ENCODE measurements at regions not wholly inside any gene's neighbourhood (a gene's known extent, or its start where the extent isn't known, plus 50 kb on each side); places are given as distances from the start of the nearest gene placed in this dataset.

DNA sequence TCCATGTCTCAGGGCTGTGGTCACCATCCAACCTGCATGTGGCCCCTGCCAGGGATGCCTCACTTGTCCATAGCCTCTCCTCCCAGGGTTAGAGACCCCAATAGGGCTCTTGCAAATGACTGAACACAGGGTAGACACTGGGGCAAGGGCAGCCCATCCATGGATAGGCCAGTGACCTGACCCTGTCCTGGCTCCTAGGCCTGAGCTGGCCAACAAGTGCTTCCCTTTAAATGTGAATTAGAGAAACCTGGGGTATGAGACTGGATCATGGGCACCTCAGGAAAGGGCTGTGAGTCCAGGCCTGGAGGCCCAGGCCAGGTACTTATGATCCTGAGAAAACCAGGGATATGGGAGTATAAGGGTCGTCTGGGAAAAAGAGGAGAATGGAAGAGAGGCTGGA is 64.5 kb downstream of the COPS8 start:
- no peak for DNase-seq (ENCODE audit: low spot score)

DNA sequence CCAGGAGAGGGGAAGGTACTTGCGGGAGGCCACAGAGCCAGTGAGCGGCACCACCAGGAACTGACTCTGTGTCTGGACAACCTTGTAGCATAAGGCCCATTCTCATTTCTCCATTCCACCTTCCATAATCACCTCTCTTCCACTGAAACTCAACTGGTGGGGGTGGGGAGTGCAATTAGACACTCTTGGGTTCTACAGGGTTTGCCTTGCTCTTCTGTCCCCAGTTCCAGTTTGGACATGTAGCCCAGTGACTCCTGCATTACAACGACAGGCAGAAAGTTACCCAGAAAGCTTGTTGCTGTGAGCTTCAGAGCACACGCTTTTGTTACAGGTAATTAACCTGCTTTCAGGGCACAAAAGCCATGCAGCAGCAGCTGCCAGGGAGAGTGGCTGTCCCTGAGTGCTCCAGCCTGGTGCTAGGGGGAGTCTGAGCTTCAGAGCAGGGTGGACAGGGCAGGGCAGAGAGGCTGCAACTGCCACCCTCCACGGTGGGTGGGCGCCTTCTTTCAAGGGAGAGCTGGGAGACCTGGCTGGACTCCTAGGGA is 65.2 kb downstream of the COPS8 start:
- no peak for DNase-seq (ENCODE audit: low spot score)

DNA sequence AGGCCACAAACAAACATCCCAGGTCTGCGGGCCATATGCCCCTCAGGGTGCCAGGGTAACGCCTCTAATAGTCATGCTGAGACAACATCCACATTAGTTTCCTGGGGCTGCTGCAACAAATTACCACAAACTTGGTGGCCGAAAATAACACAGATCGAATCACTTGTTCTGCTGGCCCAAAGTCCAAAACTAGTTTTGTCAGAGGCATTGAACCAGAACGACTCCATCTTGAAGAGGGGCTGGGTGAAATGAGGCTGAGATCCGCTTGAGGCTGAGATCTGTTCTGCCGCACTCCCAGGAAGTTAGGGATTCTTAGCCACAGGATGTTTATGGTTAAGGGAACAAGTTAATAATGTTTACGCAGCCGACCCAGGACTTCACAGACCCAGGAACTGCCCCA is 66.7 kb downstream of the COPS8 start:
- no peak for DNase-seq (ENCODE audit: low spot score)

DNA sequence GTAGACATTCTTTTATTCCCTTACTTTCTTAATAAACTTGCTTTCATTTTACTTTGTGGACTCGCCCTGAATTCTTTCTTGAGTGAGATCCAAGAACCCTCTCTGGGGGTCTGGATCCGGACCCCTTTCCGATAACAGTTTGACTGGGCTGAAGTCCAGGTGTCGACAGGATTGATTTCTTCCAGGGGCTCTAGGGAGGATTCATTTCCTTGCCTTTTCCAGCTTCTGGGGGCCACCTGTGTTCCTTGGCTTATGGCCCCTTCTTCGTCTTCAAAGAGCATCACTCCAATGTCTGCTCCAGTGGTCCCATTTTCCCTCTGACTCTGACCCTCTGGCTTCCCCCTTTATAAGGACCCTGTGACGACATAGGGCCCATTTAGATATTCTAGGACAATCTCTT is 67.5 kb downstream of the COPS8 start:
- DNase-seq (ENCODE audit: low spot score): no peak

DNA sequence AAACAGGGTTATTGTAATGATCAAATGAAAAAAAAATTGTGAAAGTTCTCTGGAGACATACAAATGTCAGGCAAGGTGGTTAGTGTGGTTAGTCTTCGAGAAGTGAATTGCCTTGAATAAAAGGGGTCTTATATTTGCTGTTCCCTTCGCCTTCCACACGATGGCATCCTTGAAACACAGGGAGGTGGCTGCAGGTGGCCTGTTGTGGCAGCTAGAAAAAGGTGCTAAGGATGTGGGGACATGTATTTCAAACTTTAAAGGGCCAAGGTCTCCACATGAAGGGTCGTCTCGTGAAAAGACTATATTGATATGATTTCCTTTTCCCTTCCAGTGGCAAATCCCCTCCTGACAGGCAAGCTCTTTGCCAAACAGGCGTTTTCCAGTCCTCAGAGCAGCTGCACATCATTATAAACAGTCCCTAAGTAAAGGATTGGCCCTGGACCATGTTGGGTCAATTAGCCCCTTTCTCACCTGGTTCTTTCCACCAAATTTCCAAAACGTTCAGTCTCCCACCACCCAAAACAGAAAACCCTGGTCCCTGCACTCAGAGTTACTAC is 68.5 kb downstream of the COPS8 start:
- DNase-seq (ENCODE audit: low spot score): no peak

DNA sequence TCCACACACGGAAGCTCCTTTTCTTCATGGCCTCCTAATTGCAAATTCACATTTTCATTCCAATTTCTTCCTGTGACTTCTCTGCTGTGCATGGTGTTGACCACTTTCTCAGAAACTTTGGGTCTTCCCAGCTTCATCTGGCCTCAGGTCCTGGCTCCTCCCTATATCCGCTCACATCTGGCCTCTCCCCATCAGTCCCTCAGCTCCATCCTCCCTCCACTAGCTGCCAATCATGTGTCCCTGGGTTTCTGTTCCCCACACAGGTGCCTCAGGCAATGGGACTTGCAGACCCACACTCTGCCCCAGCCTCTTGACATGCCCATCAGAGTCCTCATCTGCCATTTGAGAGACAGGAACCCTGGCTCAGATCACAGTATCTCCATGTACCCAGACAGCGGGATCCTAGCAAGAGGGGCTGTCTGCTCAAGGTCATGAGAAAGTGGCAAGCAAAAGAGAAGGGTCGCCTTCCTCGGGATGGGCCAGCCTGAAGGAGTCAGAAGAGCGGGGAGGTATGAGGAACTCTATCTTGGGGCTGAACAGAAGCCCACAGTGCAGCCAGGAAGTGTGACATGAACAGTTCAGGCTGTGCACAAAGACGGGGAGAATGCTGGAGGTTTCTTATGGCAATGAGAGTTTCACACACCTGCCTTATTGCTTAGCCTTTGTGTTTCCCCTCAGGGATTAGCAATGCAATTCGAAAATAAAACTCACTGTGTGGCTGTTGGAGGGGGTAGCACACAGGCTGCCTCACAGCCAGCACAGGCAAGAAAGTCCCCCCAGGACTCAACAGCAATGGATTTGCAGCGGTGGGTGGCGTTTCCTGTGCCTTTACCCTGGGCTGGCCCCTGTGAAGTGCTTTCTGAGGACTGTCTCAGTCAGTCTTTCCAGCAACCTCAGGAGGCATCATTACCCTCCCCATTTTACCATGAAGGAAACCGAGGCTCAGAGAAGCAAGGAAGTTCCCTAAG is 69.5 kb downstream of the COPS8 start:
- no peak for DNase-seq (ENCODE audit: low spot score)

DNA sequence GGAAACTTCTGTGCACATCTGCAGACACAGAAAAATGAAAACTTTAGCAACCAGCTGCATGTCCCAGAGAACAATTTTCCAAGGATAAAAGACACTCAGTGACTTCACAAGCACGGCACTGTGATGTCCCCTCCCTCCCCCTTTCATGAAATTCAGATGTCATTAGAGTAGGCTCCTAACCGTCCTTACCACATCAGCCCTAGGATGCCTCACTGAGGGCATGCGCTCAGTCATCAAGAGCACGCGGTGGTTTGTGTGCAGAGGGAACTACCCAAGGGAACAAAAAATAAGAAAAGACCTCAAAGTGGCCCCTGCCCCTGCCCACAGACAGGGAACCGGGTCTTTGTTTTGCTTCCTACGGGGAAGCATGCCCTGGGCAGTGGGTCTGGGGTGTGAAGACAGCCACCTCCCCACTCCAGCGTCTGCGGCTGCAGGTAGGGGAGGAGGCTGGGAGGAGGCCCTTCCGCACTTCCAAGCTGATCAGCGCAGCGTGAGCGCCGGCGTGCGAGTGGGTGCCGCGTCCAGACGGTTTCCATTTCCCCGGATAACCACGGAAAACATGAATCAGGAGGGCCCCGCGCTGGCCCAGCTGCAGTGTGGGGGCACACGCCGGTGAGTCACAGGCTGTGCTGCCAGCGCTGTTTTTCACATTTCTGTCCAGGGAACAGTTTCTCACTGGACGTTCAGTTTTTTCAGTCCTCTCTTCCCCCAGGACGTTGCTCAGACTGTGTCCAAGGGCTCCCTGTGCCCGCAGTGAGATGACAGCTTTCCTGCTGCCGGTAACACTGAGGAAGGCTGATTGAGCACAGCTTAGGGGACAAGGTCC is 70.6 kb downstream of the COPS8 start:
- no peak for DNase-seq (ENCODE audit: low spot score)

DNA sequence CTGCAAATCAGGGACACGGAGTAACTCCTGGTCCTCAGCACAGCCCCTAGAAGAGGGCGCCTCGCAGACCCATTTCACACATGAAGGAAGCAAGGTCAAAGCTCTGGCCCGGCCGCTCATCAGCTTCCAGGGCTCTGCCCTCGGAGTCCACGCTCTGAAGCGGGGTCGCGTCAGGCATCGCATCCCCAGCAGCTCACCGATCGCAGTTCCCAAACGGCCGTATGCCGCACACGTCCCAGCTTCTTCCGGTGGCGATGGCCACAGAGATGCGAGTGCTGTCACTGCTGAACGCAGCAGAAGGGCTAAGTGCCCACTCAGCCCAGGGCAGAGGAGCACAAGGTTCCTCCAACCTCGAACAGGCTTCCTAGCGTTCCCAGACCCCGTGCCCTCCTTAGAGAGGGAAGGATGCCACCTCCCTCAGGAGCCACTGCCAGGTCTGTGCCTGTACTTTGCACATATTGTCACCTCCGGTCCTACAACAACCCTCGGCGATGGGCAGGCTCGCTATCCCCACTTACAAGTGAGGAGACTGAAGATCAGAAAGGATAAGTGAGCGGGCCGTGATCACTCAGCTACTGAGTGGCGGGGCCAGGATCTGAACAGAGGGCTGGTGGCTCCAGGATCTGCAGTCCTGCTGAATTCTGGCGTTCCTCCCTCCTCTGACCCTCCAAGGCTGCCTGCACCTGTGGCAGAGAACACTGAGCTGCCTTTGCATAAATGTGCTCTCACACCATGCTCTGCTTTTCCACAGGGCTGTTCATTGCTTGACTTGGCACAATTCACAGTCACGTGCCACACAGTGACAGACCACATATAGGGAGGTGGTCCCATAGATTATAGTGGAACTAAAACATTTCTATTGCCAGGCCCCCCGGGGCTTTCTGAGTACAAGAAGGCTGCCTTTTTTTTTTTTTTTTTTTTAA is 71.4 kb downstream of the COPS8 start:
- no peak for DNase-seq (ENCODE audit: low spot score)

DNA sequence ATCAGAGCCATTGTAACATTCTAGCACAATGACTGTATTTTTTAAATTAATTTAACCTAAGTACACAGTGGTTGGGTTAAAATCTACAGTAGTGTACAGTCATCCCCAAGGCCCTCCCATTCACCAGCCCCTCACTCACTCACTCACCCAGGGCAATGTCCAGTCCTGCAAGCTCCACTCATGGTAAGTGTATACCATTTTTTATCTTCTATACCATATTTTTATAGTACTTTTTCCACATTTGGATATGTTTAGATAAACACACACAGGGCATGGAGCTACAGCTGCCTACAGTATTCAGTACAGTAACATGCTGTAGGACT is 72.1 kb downstream of the COPS8 start:
- no peak for DNase-seq (ENCODE audit: low spot score)

DNA sequence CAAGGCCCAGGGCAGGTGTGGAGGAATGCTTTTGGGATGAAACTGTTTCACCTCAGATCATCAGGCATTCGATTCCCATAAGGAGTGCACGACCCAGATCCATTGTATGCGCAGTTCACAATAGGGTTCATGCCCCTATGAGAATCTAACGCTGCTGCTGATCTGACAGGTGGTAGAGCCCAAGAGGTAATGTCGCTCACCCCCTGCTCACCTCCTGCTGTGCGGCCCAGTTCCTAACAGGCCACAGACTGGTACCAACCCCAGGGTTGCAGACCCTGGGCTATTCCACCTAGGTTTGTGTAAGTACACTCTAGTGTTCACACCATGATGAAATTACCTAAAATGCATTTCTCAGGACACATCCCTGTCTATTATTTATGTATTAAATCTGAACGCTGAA is 72.5 kb downstream of the COPS8 start:
- no peak for DNase-seq (ENCODE audit: low spot score)

DNA sequence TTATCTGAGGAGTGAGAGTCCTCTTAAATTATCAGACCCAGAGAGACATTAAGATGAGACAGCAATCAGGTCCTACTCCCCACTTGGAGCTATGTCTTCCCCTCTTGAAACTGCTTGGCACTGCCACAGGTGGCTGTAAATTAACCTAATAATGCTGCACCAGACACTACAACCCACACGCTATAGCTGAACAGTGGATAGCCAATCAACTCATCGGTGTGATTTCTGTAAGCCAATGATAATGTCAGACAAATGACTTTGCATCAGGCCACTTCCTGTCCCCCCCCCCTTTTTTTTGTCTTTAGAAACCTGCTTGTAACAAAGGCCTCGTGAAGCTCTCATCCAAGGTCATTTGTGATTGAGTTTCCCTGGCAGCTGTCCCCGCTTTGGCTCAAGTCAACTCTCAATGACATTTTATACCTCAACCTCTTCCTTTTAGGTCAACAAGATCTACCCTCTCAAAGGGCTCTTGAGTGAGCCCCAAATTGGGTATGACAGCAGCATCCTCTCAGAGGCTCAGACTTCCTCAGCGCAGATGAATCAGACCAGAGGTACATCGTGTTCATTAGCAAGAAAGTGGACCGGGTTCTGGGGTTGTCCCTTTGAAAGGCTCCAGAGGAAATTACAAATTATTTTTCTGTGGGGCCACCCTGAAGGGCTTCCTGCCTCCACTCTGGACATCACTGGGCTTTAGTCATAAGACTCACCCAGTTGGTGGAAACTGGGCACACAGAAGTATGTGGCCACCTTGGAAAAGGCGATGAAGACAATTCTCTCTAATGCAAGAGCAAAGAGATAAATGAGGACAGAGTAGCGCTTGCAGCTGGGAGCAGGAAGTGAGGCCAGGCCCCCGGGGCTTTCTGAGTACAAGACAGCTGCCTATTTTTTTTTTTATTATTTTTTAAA is 73.6 kb downstream of the COPS8 start:
- no peak for DNase-seq (ENCODE audit: low spot score)

DNA sequence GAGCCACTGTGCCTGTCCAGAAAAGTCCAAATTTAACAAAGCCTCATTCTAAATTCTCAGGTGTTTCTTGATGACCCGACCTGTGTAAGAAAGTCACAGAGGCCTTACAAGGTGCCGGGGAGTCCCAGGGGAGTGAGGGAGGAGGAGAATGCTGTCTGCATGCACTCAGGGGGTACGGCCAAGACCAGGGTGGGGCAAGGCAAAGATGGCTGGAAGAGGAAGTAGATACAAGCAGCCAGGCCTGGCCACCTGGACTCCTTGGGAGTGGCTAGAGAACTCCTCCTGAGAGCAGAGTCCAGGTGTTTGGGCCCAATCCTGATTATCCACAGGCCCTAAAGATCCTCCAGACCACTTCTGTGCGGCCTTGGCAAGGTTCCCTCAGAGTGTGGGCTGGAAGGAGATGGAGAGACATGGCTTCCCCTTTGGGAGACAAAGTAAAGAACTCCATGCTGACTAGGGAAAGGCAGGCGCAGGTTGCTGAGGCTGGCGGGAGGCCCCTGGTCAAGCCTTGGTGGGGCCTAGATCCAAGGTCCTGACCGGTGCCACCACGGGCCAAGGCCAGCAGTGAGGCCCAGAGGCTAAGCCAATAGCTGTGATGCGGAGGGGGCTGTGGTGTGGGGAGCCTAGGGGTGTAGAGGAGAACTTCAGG is 74.7 kb downstream of the COPS8 start:
- no peak for DNase-seq (ENCODE audit: low spot score)

DNA sequence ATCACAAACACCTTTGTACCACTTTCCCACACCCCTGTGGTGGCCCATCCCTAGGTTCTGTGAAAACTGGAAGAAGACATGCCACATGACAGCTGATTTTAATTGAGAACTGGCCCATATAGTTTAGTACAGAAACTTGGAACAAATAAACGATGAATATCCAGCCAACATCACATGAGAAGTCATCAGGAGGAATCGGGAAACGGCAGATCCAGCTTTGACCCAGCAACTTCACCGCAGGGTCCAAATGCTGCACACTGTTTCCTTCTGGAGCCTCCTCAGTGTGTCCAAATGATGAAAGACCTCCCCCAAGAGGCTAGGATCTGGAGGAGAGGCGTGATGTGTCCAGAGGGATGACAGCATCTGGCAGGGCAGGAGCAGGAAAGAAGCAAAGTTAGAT is 75.5 kb downstream of the COPS8 start:
- DNase-seq (ENCODE audit: low spot score): no peak

DNA sequence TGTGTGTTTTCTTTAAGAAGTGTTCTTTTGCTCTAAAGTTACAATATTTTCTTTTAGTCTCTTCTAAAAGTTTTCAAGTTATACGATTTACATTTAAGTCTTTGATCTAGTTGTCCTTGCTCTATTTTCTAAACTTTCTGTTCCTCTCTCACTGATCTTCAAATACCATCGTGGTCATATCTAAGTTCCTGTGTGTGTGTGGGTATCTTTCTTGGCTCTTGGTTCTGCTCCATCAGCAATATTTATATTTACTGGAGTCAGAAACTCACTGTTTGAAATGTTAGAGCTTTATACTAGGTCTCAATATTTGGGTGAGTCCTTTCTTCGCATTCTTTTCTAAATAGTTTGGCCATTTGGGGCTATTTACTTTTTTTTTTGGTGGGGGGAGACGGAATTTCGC is 77.3 kb downstream of the COPS8 start:
- DNase-seq (ENCODE audit: low spot score): no peak

DNA sequence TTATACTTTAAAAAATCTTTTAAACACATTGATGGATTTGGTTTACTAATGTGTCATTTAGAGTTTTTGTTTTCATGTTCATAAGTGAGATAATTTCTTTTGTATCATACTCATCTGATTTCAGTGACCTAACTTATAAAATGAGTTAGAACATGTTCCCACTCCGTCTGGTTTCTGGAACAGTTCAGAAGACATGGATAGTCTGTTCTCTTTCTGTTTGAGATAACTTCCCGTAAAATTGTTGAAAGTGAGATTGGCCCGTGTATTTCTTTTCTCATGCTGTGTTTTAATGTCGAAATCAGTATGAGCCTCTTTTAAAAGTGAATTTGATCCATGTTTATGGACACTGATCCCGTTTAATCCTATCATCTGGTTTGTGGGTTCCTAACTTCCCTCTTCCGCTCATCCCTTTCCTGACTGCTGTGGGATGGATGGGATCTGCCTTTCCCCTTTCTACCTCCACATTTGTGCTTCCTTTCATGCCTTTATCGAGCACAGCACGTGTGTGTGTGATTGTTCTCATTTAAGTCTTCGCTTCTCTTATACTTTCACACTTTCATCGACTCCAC is 78.9 kb downstream of the COPS8 start:
- DNase-seq (ENCODE audit: low spot score): no peak

DNA sequence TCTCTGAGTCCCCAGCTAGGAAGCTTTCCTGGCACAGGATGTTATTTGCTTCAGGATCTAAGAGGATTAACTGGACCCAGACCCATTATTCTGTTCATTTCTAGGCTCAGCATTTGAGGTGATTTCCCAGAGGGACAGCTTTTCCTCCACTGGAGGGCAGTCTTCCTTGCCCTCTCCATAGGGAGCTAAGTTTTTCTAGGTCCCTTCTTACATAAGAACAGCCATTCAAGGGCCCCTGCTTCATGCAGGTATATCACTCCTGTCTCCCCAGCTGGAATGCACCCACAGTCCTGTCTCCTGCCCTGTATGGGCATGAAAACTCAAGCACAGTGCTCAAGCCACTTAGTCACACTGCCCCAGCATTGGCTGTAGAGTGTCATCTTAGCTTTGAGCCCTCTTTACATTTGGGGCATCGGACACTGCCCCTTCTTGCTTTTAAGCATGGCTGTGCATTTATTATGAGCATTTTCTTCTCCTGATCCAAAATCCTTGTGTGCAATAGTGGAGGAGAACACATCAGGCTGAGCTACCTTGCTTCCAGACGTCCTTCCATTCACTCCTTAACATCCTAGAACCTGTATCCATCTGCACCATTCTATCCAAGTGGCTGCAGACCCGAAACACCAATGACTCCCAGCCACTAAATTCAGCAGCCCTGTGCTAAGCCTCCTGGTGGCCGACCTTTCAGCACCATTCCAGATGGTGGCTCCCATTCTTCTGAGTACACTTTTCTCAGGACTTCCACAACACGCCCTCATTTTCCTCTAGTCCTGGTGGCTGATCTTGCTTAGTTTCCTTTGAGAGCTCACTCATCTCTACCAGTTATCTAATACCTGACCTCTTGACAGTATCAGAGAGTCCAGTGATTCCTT is 80.0 kb downstream of the COPS8 start:
- no peak for DNase-seq (ENCODE audit: low spot score)

DNA sequence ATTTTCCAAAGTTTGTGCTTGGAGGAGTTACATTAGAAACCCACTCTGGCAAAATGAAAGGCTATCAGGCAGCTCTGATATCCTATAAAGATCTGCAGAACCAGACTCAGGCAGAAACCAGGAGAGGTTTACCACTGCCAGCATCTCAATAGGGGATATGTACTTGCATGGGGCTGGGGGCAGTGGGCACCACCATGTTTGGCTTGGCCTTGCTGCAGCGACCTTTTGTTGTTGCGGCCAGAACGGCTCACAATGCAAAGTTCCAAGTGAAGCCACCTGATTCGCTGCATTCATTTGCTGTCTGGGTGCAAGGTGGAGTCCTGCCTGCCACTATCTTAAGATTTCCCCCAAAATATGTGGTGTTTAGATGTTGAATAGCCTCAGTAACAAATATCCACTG is 81.3 kb downstream of the COPS8 start:
- DNase-seq (ENCODE audit: low spot score): no peak

DNA sequence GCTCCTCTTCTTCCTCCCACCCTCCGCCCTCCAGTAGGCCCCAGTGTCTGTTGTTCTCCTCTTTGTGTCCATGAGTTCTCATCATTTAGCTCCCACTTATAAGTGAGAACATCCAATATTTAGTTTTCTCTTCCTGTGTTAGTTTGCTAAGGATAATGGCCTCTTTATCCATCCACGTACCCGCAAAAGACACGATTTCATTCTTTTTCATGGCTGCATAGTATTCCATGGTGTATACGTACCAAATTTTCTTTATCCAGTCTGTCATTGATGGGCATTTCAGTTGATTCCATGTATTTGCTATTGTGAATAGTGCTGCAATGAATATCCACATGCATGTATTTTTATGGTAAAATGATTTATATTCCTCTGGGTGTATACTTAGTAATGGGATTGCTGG is 82.2 kb downstream of the COPS8 start:
- DNase-seq (ENCODE audit: low spot score): no peak

DNA sequence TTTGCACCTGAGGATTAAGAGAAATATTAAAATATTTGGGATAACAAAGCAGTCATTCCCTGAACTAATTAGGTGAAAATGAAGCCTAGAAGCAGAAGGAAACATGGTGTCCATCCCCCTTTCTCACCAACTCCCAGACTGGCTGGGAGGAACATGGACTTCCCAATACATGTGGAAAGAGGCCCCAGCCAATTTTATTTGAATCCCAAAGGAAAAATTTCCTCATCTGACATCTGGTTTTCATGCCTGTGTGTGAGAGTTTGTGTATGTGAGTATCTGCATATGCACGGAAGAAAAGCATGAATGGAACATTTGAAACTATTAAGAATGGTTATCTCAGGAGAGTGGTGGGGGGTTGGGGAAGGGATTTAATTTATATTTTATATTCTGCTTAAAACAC is 84.3 kb downstream of the COPS8 start:
- DNase-seq (ENCODE audit: low spot score): no peak

Measured in ecto neural progenitor cell (in vitro differentiated cells).